Panc1 (cell line): ENCODE measurements at regions not wholly inside any gene's neighbourhood (a gene's known extent, or its start where the extent isn't known, plus 50 kb on each side); places are given as distances from the start of the nearest gene placed in this dataset.

ENCODE experiments used
- POLR2AphosphoS5 ChIP-seq: IDR thresholded peaks from 2 replicates; pipeline ENCODE4 v1.6.1; 2012; ENCODE audit warnings: mild to moderate bottlenecking, low read depth, low read length, moderate library complexity
- SIN3A ChIP-seq: IDR thresholded peaks from 2 replicates; pipeline ENCODE4 v1.6.1; 2012; ENCODE audit warnings: low read depth, mild to moderate bottlenecking, low read length, moderate library complexity, borderline replicate concordance; ENCODE audit not compliant: insufficient read depth
- TCF7L2 ChIP-seq: IDR thresholded peaks from 2 replicates; pipeline ENCODE4 v1.6.1; 2011; ENCODE audit warnings: mild to moderate bottlenecking, low read depth, low read length, inconsistent platforms
- TF ChIP-seq, protein P1 (sequence below): fragments of 450-650 bp; IDR thresholded peaks from 2 replicates; pipeline ENCODE4 v1.5.1; 2017; ENCODE audit warnings: mild to moderate bottlenecking
- TF ChIP-seq, protein P2 (sequence below), 2 experiments: IDR thresholded peaks; 2 replicates each; pipeline ENCODE4 v1.6.1; 2011 to 2012; ENCODE audit warnings: low read depth in 2 of 2, control low read depth in 1 of 2, low read length in 1 of 2, mild to moderate bottlenecking in 1 of 2, moderate library complexity in 1 of 2; ENCODE audit not compliant: insufficient read depth in 1 of 2

DNA sequence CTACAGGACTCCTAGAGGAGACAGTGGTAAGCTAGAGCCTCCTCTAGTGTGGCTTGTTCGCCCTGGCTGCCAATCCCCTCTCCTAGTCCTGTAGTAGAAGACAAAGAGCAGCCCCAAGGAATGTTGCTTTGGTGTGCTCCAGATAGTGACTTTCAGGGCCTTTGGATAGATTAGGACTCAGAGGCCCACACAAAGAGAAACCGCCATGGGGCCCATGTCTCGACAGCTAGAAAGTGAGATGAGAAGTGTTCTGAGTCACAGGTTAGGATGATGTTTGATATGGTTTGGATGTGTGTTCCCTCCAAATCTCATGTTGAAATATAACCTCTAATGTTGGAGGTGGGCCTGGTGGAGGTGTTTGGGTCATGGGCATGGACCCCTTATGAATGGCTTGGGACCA, 51.8 kb upstream of the JDP2 start:
- TF ChIP-seq, protein P1, sequence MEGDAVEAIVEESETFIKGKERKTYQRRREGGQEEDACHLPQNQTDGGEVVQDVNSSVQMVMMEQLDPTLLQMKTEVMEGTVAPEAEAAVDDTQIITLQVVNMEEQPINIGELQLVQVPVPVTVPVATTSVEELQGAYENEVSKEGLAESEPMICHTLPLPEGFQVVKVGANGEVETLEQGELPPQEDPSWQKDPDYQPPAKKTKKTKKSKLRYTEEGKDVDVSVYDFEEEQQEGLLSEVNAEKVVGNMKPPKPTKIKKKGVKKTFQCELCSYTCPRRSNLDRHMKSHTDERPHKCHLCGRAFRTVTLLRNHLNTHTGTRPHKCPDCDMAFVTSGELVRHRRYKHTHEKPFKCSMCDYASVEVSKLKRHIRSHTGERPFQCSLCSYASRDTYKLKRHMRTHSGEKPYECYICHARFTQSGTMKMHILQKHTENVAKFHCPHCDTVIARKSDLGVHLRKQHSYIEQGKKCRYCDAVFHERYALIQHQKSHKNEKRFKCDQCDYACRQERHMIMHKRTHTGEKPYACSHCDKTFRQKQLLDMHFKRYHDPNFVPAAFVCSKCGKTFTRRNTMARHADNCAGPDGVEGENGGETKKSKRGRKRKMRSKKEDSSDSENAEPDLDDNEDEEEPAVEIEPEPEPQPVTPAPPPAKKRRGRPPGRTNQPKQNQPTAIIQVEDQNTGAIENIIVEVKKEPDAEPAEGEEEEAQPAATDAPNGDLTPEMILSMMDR = no peak
- TF ChIP-seq, protein P2, sequence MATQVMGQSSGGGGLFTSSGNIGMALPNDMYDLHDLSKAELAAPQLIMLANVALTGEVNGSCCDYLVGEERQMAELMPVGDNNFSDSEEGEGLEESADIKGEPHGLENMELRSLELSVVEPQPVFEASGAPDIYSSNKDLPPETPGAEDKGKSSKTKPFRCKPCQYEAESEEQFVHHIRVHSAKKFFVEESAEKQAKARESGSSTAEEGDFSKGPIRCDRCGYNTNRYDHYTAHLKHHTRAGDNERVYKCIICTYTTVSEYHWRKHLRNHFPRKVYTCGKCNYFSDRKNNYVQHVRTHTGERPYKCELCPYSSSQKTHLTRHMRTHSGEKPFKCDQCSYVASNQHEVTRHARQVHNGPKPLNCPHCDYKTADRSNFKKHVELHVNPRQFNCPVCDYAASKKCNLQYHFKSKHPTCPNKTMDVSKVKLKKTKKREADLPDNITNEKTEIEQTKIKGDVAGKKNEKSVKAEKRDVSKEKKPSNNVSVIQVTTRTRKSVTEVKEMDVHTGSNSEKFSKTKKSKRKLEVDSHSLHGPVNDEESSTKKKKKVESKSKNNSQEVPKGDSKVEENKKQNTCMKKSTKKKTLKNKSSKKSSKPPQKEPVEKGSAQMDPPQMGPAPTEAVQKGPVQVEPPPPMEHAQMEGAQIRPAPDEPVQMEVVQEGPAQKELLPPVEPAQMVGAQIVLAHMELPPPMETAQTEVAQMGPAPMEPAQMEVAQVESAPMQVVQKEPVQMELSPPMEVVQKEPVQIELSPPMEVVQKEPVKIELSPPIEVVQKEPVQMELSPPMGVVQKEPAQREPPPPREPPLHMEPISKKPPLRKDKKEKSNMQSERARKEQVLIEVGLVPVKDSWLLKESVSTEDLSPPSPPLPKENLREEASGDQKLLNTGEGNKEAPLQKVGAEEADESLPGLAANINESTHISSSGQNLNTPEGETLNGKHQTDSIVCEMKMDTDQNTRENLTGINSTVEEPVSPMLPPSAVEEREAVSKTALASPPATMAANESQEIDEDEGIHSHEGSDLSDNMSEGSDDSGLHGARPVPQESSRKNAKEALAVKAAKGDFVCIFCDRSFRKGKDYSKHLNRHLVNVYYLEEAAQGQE (IDR thresholded peaks at IDR 0.05; ENCODE audit: insufficient read depth in 1 of 2, low read depth in 2 of 2, low read length in 1 of 2) = no peak
- no peak for TF ChIP-seq POLR2AphosphoS5
- TF ChIP-seq TCF7L2 = no peak
- no peak for TF ChIP-seq SIN3A
